ENCODE measurements at regions not wholly inside any gene's neighbourhood (a gene's known extent, or its start where the extent isn't known, plus 50 kb on each side); places are given as distances from the start of the nearest gene placed in this dataset.

DNA sequence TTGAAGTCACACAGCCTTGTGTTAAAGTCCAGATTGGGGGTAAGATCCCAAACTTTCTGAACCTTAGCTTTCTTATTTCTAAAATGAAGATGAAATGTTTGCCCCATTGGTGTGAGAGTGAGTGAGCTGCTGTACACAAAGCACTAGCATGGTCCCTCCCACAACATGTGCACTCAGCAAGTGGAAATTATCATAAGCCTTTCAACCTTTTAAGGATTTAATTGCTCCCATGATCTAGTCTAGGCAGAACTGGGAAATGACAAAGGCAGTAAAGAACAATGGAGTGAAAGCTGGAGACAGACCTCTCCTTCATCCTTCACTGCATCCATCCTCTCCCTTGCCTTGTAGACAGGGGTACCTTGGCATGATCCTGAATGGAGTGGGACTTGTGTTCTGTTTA is 76.0 kb upstream of the GPR12 start:
- Mint-ChIP-seq H3K4me1 (ENCODE audit: low read depth, unreplicated experiment) (no peaks in the 10 kb centered on the region), H3K9me3 (ENCODE audit: unreplicated experiment) (no peaks in the 10 kb centered on the region), H3K27me3 (ENCODE audit: unreplicated experiment) (peaks cover 1% of the 10 kb centered on the region), H3K36me3 (ENCODE audit: unreplicated experiment) (peaks cover 5% of the 10 kb centered on the region), H3K4me3 (ENCODE audit: unreplicated experiment) (no peak overlapping the region), H3K27ac (ENCODE audit: unreplicated experiment) (no peak overlapping the region)
- DNase-seq, result no peak
- TF ChIP-seq, protein P1, sequence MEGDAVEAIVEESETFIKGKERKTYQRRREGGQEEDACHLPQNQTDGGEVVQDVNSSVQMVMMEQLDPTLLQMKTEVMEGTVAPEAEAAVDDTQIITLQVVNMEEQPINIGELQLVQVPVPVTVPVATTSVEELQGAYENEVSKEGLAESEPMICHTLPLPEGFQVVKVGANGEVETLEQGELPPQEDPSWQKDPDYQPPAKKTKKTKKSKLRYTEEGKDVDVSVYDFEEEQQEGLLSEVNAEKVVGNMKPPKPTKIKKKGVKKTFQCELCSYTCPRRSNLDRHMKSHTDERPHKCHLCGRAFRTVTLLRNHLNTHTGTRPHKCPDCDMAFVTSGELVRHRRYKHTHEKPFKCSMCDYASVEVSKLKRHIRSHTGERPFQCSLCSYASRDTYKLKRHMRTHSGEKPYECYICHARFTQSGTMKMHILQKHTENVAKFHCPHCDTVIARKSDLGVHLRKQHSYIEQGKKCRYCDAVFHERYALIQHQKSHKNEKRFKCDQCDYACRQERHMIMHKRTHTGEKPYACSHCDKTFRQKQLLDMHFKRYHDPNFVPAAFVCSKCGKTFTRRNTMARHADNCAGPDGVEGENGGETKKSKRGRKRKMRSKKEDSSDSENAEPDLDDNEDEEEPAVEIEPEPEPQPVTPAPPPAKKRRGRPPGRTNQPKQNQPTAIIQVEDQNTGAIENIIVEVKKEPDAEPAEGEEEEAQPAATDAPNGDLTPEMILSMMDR (IDR thresholded peaks at IDR 0.05; ENCODE audit: partially characterized antibody, unreplicated experiment), result no peak

DNA sequence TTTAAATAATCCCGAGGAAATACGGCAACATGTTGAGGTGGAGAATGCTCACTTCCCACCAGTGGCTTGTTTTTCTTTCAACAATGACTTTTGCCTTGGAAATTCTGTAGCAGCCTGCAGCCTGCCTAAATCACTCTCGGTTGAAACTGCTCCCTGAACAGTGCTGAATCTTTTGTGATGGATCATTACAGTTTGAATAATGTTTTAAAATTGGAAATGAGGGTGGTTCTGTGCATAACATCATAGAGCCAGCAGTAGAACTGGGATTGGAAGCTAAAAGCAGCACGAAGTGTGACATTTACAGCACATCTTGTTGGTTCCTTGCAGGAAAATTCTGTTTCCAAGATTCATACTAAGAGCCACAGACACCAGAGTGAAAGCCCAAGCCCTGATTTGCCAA is 74.1 kb upstream of the GPR12 start:
- TF ChIP-seq, protein P1 (IDR thresholded peaks at IDR 0.05; ENCODE audit: partially characterized antibody, unreplicated experiment), result no peak
- Mint-ChIP-seq H3K9me3 (ENCODE audit: unreplicated experiment) (no peaks in the 10 kb centered on the region), H3K27me3 (ENCODE audit: unreplicated experiment) (peaks cover 5% of the 10 kb centered on the region), H3K36me3 (ENCODE audit: unreplicated experiment) (peaks cover 5% of the 10 kb centered on the region), H3K27ac (ENCODE audit: unreplicated experiment) (no peak overlapping the region), H3K4me1 (ENCODE audit: low read depth, unreplicated experiment) (no peaks in the 10 kb centered on the region), H3K4me3 (ENCODE audit: unreplicated experiment) (no peak overlapping the region)
- DNase-seq, result no peak

GRCh38 chr13:26831336-26831908 is 70.8 kb upstream of the GPR12 start:
- DNase-seq, result no peak
- Mint-ChIP-seq H3K9me3 (ENCODE audit: unreplicated experiment) (peaks cover 4% of the 10 kb centered on the region), H3K36me3 (ENCODE audit: unreplicated experiment) (peaks cover 5% of the 10 kb centered on the region), H3K27ac (ENCODE audit: unreplicated experiment) (no peak overlapping the region), H3K27me3 (ENCODE audit: unreplicated experiment) (peaks cover 9% of the 10 kb centered on the region), H3K4me3 (ENCODE audit: unreplicated experiment) (no peak overlapping the region), H3K4me1 (ENCODE audit: low read depth, unreplicated experiment) (no peaks in the 10 kb centered on the region)
- TF ChIP-seq, protein P1 (IDR thresholded peaks at IDR 0.05; ENCODE audit: partially characterized antibody, unreplicated experiment), result no peak

- no peak overlapping the region for H3K4me3 Mint-ChIP-seq (ENCODE audit: unreplicated experiment)
- TF ChIP-seq, protein P1 (IDR thresholded peaks at IDR 0.05; ENCODE audit: partially characterized antibody, unreplicated experiment), result no peak
- no peaks in the 10 kb centered on the region for H3K4me1 Mint-ChIP-seq (ENCODE audit: low read depth, unreplicated experiment)
- no peaks in the 10 kb centered on the region for H3K36me3 Mint-ChIP-seq (ENCODE audit: unreplicated experiment)
- H3K27ac Mint-ChIP-seq (ENCODE audit: unreplicated experiment), result no peak overlapping the region
- no peak for DNase-seq
- H3K9me3 Mint-ChIP-seq (ENCODE audit: unreplicated experiment), result peaks cover 4% of the 10 kb centered on the region
- H3K27me3 Mint-ChIP-seq (ENCODE audit: unreplicated experiment), result peaks cover 9% of the 10 kb centered on the region
These were observed 69.1 kb upstream of the GPR12 start for GRCh38 chr13:26829716-26830115.

DNA sequence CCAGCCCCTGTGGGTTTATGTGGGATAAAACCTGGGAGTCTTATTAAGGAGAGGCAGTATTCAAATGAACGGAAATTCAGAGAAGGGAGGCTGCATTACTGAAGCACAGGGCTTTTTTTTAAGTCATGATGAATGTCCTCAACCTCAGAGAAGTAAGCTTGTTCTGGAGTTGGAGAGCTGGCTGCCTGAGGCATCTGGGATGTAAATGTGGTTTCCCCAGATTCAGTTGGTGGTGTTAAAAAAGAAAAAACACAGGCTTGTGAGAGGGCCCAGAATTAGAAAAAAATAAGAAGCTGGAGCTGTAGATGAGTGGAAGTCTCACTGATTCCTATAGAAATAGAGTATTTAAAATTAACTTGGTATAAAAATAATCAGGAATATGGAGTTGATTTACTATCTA is 64.0 kb upstream of the GPR12 start:
- DNase-seq, result no peak
- H3K27ac Mint-ChIP-seq (ENCODE audit: unreplicated experiment), result no peak overlapping the region
- H3K27me3 Mint-ChIP-seq (ENCODE audit: unreplicated experiment), result peaks cover 7% of the 10 kb centered on the region
- H3K9me3 Mint-ChIP-seq (ENCODE audit: unreplicated experiment), result peaks cover 7% of the 10 kb centered on the region
- no peaks in the 10 kb centered on the region for H3K36me3 Mint-ChIP-seq (ENCODE audit: unreplicated experiment)
- no peak overlapping the region for H3K4me3 Mint-ChIP-seq (ENCODE audit: unreplicated experiment)
- peaks cover 7% of the 10 kb centered on the region for H3K4me1 Mint-ChIP-seq (ENCODE audit: low read depth, unreplicated experiment)
- TF ChIP-seq, protein P1 (IDR thresholded peaks at IDR 0.05; ENCODE audit: partially characterized antibody, unreplicated experiment), result no peak
